Activated CD4-positive, alpha-beta T cell treated with anti-CD3 and anti-CD28 coated beads, Interleukin-2, amount 10 ng/mL, durations not matched to agents 7 days and 5 days (primary cell): ENCODE measurements at regions not wholly inside any gene's neighbourhood (a gene's known extent, or its start where the extent isn't known, plus 50 kb on each side); places are given as distances from the start of the nearest gene placed in this dataset.
A peak's percentile ranks its signal among the peaks of the same experiment; 100 is the strongest.
"Not testable (repeated sequence)": the region's sequence is repeated elsewhere in the genome, so short reads cannot be mapped to it uniquely, and the experiment has no call there.

Experiments used
- CTCF ChIA-PET: fragments of 350-600 bp; sonication (Branson Sonifier 250); formaldehyde crosslinking; loops from one replicate; lab custom pipeline; 2021; ENCODE audit warnings: antibody characterized with exemption; lab: Charles Lee
- POLR2A ChIA-PET: fragments of 350-600 bp; sonication (Branson Sonifier 250); formaldehyde crosslinking; loops from one replicate; lab custom pipeline; 2021; ENCODE audit warnings: antibody characterized with exemption; lab: Charles Lee
- DNase-seq: peaks from one replicate; pipeline ENCODE4 v3.0.0-alpha.2; 2020
- H3K27ac Mint-ChIP-seq: one replicate; pipeline ENCODE4 v1.8.0; 2021; ENCODE audit warnings: mild to moderate bottlenecking, moderate library complexity, mixed read lengths
- H3K27me3 Mint-ChIP-seq: one replicate; pipeline ENCODE4 v1.8.0; 2021; ENCODE audit warnings: mixed read lengths
- H3K36me3 Mint-ChIP-seq: one replicate; pipeline ENCODE4 v1.8.0; 2021; ENCODE audit warnings: low read depth, mixed read lengths
- H3K4me1 Mint-ChIP-seq: one replicate; pipeline ENCODE4 v1.8.0; 2021; ENCODE audit warnings: mixed read lengths
- H3K4me3 Mint-ChIP-seq: one replicate; pipeline ENCODE4 v1.8.0; 2021; ENCODE audit warnings: mild to moderate bottlenecking, moderate library complexity, mixed read lengths
- H3K9me3 Mint-ChIP-seq: one replicate; pipeline ENCODE4 v1.8.0; 2021; ENCODE audit warnings: mixed read lengths

DNA sequence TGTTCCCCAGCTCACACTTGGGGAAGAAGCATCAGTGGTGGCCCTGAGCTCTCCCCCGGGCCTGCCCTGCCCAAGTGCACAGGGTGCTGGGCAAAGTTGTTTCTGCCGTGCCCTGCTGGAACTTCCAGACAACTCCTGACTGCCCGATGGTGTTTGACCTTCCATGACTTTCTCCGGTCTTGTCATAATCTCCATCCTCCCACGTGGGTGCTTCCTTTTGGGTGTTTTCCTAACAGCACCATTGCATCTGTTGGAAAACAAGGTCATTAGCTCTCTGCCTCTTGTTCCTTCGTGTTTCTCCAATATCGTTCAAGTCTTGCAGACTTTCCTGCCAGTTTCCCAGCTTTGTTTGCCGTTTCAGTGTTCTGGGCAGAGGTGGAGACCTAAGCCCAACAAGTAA, 68.7 kb upstream of the TIAM2 start:
- CTCF ChIA-PET, result interaction anchor here (2.7 kb wide), 1 partner anchor 252 kb away, joined by 15 read pairs; no protein-coding TSS in a partner anchor
- Mint-ChIP-seq H3K4me3 (no peak overlapping the region), H3K27ac (peak overlapping the region; percentile 71)

DNA sequence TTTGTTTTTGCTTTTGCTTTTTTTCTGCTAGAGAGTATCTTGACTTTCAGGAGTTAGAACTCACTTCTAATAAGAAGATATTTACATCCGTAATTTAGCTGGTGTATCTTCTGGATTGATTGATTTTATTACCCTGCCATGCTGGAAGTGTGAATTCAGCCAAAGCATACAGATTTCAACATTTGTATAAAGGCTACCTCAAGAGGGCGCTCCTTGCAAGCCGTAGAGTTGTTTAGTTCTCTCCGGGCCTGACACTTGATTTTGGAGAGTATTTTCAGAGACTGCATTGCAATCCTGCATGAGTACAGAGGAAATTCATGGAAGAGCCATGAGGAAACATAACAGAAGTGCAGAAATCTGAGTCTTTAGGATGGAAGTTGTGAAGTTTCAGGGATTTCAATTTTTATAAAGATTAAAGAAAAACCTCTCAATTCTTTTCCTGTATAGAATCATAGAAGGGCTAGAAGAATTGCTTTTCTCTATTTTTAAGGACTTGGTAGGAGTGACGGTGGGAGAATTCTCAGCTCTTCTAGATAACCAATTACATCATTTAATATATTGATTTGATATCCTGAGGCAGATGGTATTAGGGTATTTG, 66.7 kb upstream of the TIAM2 start:
- H3K27ac Mint-ChIP-seq, result no peak overlapping the region
- no peaks in the 10 kb centered on the region for H3K36me3 Mint-ChIP-seq
- no peak overlapping the region for H3K4me3 Mint-ChIP-seq
- peaks cover 12% of the 10 kb centered on the region for H3K4me1 Mint-ChIP-seq
- POLR2A ChIA-PET, result no interaction called here
- no peaks in the 10 kb centered on the region for H3K27me3 Mint-ChIP-seq
- peak; percentile 82 for DNase-seq
- CTCF ChIA-PET, result interaction anchor here (0.7 to 2.3 kb wide), 16 partner anchors 9 to 360 kb away, joined by 3 to 10 read pairs (median 3); no protein-coding TSS in a partner anchor
- H3K9me3 Mint-ChIP-seq, result no peaks in the 10 kb centered on the region

More for the DNA sequence above, 68.7 kb upstream of the TIAM2 start:
- Mint-ChIP-seq H3K9me3 (no peaks in the 10 kb centered on the region), H3K4me1 (peaks cover 11% of the 10 kb centered on the region), H3K27me3 (no peaks in the 10 kb centered on the region), H3K36me3 (no peaks in the 10 kb centered on the region)
- POLR2A ChIA-PET, result no interaction called here
- DNase-seq, result no peak

- peaks cover 3% of the 10 kb centered on the region for H3K9me3 Mint-ChIP-seq
- no peak overlapping the region for H3K4me3 Mint-ChIP-seq
- no peak overlapping the region for H3K27ac Mint-ChIP-seq
- H3K27me3 Mint-ChIP-seq, result no peaks in the 10 kb centered on the region
- no peak for DNase-seq
- H3K4me1 Mint-ChIP-seq, result peaks cover 9% of the 10 kb centered on the region
- ChIA-PET CTCF (interaction anchor here (0.6 kb wide), 1 partner anchor 108 kb away, joined by 3 read pairs; no protein-coding TSS in a partner anchor), POLR2A (no interaction called here)
- H3K36me3 Mint-ChIP-seq, result no peaks in the 10 kb centered on the region
These were observed 64.7 kb upstream of the TIAM2 start for GRCh38 chr6:154930451-154930851.

DNA sequence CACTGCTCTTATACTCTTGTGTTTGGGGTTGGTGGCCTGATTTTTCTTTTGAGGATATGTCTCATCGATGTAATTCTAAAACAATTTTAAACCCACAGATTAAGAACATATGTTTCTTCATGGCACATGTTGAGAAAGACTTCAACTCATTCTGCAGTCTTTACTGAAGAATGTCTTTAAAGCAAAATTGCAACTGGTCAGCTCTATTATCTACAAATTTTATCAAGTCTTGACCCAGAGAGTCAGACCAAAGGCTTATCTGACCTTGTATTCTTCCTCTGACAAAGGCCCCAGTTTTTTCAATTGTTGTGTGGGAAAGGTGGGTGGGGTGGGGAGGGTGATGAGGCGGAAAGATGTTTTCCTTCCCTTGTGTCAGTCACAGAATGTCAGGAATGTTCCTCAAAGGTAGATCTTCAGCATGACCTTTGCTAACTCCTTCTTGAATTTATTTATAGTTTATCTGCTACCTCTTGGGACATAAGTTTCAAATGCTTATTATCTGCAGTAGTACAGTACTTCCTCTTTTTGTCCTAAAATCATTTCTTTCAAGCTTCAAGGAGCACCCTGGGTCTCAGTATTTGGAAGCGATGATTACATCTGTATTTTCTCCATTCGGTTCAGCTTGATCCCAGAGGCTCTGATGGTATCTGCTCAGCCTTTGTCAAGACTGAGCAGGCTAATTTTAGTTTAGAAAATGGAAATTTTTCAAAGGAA, 63.2 kb upstream of the TIAM2 start:
- Mint-ChIP-seq H3K36me3 (no peaks in the 10 kb centered on the region), H3K27me3 (no peaks in the 10 kb centered on the region), H3K27ac (no peak overlapping the region), H3K9me3 (peaks cover 3% of the 10 kb centered on the region), H3K4me1 (peaks cover 9% of the 10 kb centered on the region), H3K4me3 (no peak overlapping the region)
- no peak for DNase-seq
- ChIA-PET CTCF (interaction anchor here (0.9 to 1.4 kb wide), 4 partner anchors 8 to 227 kb away, joined by 3 to 4 read pairs (median 4); no protein-coding TSS in a partner anchor), POLR2A (no interaction called here)

DNA sequence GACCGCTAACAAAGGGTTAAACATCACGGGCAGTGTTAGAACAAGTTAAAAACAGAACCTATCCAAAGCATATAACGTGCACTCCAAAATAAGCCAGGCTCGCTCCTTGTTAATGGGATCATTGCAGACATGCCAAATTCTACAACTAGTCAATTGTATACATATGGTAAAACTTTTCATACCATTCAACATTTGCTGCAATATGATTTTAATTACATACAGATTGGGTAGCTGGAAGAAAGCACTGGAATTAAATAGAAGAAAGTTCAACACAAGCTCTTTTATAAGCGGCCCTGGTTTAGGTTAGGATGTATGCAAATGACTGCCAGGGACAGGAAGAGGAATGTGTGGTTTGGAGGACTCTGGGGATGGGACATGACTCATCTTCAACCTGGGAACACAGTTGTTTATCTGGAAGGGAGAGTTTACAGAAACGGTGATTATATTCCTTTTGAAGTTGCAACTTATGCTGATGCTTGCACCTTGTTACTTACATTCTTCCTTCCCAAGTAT, 62.5 kb upstream of the TIAM2 start:
- ChIA-PET CTCF (interaction anchor here (0.5 to 1.4 kb wide), 3 partner anchors 8 to 19 kb away, joined by 3 to 4 read pairs (median 4); no protein-coding TSS in a partner anchor), POLR2A (no interaction called here)
- Mint-ChIP-seq H3K27me3 (no peaks in the 10 kb centered on the region), H3K4me3 (no peak overlapping the region), H3K36me3 (no peaks in the 10 kb centered on the region), H3K4me1 (peaks cover 9% of the 10 kb centered on the region), H3K27ac (no peak overlapping the region), H3K9me3 (peaks cover 3% of the 10 kb centered on the region)
- no peak for DNase-seq

GRCh38 chr6:154933181-154933827, 61.8 kb upstream of the TIAM2 start:
- CTCF ChIA-PET, result interaction anchor here (0.5 to 1.4 kb wide), 3 partner anchors 8 to 18 kb away, joined by 3 to 4 read pairs (median 4); no protein-coding TSS in a partner anchor
- Mint-ChIP-seq H3K27me3 (no peaks in the 10 kb centered on the region), H3K36me3 (no peaks in the 10 kb centered on the region)

GRCh38 chr6:154937306-154938220, 57.6 kb upstream of the TIAM2 start:
- CTCF ChIA-PET, result interaction anchor here (0.8 kb wide), 1 partner anchor 240 kb away, joined by 3 read pairs; no protein-coding TSS in a partner anchor
- peaks cover 4% of the 10 kb centered on the region for H3K4me1 Mint-ChIP-seq
- no peaks in the 10 kb centered on the region for H3K27me3 Mint-ChIP-seq
- POLR2A ChIA-PET, result no interaction called here
- no peak overlapping the region for H3K4me3 Mint-ChIP-seq
- H3K36me3 Mint-ChIP-seq, result no peaks in the 10 kb centered on the region
- H3K9me3 Mint-ChIP-seq, result peaks cover 3% of the 10 kb centered on the region
- DNase-seq, result no peak
- H3K27ac Mint-ChIP-seq, result no peak overlapping the region

More at GRCh38 chr6:154933181-154933827, 61.8 kb upstream of the TIAM2 start:
- H3K4me3 Mint-ChIP-seq, result no peak overlapping the region
- POLR2A ChIA-PET, result no interaction called here
- H3K9me3 Mint-ChIP-seq, result peaks cover 3% of the 10 kb centered on the region
- DNase-seq, result no peak
- H3K4me1 Mint-ChIP-seq, result peaks cover 9% of the 10 kb centered on the region
- no peak overlapping the region for H3K27ac Mint-ChIP-seq

- Mint-ChIP-seq H3K4me1 (no peaks in the 10 kb centered on the region), H3K36me3 (no peaks in the 10 kb centered on the region), H3K27me3 (no peaks in the 10 kb centered on the region), H3K27ac (no peak overlapping the region), H3K9me3 (peaks cover 3% of the 10 kb centered on the region), H3K4me3 (no peak overlapping the region)
- POLR2A ChIA-PET, result no interaction called here
- no peak for DNase-seq
- CTCF ChIA-PET, result no interaction called here
These were observed 56.9 kb upstream of the TIAM2 start for GRCh38 chr6:154938221-154938580.

- H3K27me3 Mint-ChIP-seq, POLR2A ChIA-PET, H3K36me3 Mint-ChIP-seq, H3K27ac Mint-ChIP-seq, CTCF ChIA-PET, H3K4me1 Mint-ChIP-seq, H3K9me3 Mint-ChIP-seq, DNase-seq, H3K4me3 Mint-ChIP-seq: not testable (repeated sequence)
These were observed 56.3 kb upstream of the TIAM2 start for GRCh38 chr6:154938727-154939285.

DNA sequence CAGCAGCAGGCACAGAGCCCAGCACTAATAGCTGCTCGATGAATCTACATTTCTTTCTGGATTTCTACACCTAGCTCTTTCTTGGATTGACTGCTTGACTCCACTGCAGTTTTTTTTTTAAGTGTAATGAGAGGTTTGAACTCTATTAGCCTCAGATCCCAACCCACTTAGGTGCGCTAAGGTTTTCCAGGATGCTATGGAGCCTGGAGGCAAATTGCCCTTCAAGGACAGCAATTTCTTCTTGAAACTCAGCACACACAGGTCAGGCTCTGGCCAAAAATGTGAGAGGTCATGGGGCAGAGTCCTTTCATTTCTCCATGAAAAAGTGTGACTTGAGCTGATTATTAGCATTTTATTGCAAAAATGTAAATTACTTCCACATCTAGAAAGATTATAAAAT, 52.3 kb upstream of the TIAM2 start:
- H3K4me1 Mint-ChIP-seq, result no peaks in the 10 kb centered on the region
- H3K27ac Mint-ChIP-seq, result no peak overlapping the region
- ChIA-PET POLR2A (no interaction called here), CTCF (interaction anchor here (0.6 kb wide), 1 partner anchor 31 kb away, joined by 3 read pairs; no protein-coding TSS in a partner anchor)
- no peaks in the 10 kb centered on the region for H3K9me3 Mint-ChIP-seq
- no peak overlapping the region for H3K4me3 Mint-ChIP-seq
- H3K27me3 Mint-ChIP-seq, result no peaks in the 10 kb centered on the region
- no peak for DNase-seq
- H3K36me3 Mint-ChIP-seq, result peaks cover 8% of the 10 kb centered on the region

- H3K36me3 Mint-ChIP-seq, result peaks cover 8% of the 10 kb centered on the region
- ChIA-PET CTCF (no interaction called here), POLR2A (no interaction called here)
- DNase-seq, result no peak
- H3K9me3 Mint-ChIP-seq, result no peaks in the 10 kb centered on the region
- H3K27ac Mint-ChIP-seq, result no peak overlapping the region
- H3K27me3 Mint-ChIP-seq, result no peaks in the 10 kb centered on the region
- H3K4me3 Mint-ChIP-seq, result no peak overlapping the region
- H3K4me1 Mint-ChIP-seq, result no peaks in the 10 kb centered on the region
These were observed 49.7 kb upstream of the TIAM2 start for GRCh38 chr6:154945271-154945890.
